GM23248 (cell line): ENCODE measurements at regions not wholly inside any gene's neighbourhood (a gene's known extent, or its start where the extent isn't known, plus 50 kb on each side); places are given as distances from the start of the nearest gene placed in this dataset.

Source experiments
- EZH2 ChIP-seq: fragments of 200-600 bp; sonication (generic); IDR thresholded peaks from 2 replicates; pipeline ENCODE4 v1.6.1; 2018; ENCODE audit warnings: antibody characterized with exemption, mild to moderate bottlenecking; ENCODE audit not compliant: insufficient read depth, poor library complexity, severe bottlenecking
- EZH2phosphoT487 ChIP-seq: fragments of 200-600 bp; sonication (generic); IDR thresholded peaks from 2 replicates; pipeline ENCODE4 v1.6.1; 2018; ENCODE audit warnings: antibody characterized with exemption, moderate library complexity, mild to moderate bottlenecking, low read depth; ENCODE audit not compliant: insufficient read depth

DNA sequence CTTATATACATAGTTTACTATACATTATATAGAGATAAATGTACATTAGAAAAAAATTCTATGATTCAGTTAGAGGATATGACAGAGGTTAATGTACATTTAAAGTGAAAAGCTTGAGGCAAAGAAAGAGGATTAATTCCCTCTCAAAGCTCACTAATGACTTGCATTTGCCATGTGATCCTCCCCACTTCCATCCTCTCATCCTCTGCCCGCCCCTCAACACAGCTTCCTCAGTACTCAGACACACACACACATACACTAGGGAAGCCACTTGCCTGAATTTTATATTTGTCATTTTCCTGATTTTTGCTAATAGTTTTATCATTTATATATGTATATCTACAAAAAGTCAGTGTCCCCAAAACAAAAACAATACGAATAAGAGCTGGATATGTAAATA, 764.5 kb downstream of the EFNA5 start:
- TF ChIP-seq EZH2phosphoT487, result no peak
- TF ChIP-seq EZH2, result no peak
